OCI-LY1 (cell line): ENCODE measurements at regions not wholly inside any gene's neighbourhood (a gene's known extent, or its start where the extent isn't known, plus 50 kb on each side); places are given as distances from the start of the nearest gene placed in this dataset.

Source experiments
- H2AFZ ChIP-seq: fragments of 200-600 bp; sonication (generic), shearing (Covaris generic); 2 replicates; pipeline ENCODE4 v1.6.0; 2014; ENCODE audit warnings: antibody characterized with exemption, mild to moderate bottlenecking, low read length
- H3F3A ChIP-seq: fragments of 200-600 bp; sonication (generic), shearing (Covaris generic); 2 replicates; pipeline ENCODE4 v1.6.0; 2014; ENCODE audit warnings: mild to moderate bottlenecking, antibody characterized with exemption, low read length, moderate library complexity; ENCODE audit not compliant: insufficient read depth
- H3K27ac ChIP-seq: fragments of 200-600 bp; sonication (generic); 2 replicates; pipeline ENCODE4 v1.5.1; 2014; ENCODE audit warnings: low read length, mixed run types, mild to moderate bottlenecking, low read depth; ENCODE audit not compliant: poor library complexity, severe bottlenecking
- H3K27me3 ChIP-seq: fragments of 200-600 bp; sonication (generic); 2 replicates; pipeline ENCODE4 v1.6.0; 2014; ENCODE audit warnings: antibody characterized with exemption, mild to moderate bottlenecking, low read length, moderate library complexity; ENCODE audit not compliant: insufficient read depth
- H3K36me3 ChIP-seq: fragments of 200-600 bp; sonication (generic); 2 replicates; pipeline ENCODE4 v1.6.1; 2014; ENCODE audit warnings: mild to moderate bottlenecking, antibody characterized with exemption, low read length, moderate library complexity, mixed read lengths; ENCODE audit not compliant: insufficient read depth
- H3K4me1 ChIP-seq: fragments of 200-600 bp; sonication (generic); 2 replicates; pipeline ENCODE4 v1.5.1; 2014; ENCODE audit warnings: mild to moderate bottlenecking, low read length, moderate library complexity; ENCODE audit not compliant: insufficient read depth, severe bottlenecking
- H3K4me2 ChIP-seq: fragments of 200-600 bp; sonication (generic), shearing (Covaris generic); 2 replicates; pipeline ENCODE4 v1.6.1; 2014; ENCODE audit warnings: low read length
- H3K4me3 ChIP-seq: fragments of 200-600 bp; sonication (generic); 2 replicates; pipeline ENCODE4 v1.5.1; 2014; ENCODE audit warnings: low read length, low read depth, mild to moderate bottlenecking, mixed read lengths; ENCODE audit not compliant: poor library complexity, severe bottlenecking
- H3K79me2 ChIP-seq: fragments of 200-600 bp; shearing (Covaris generic); 2 replicates; pipeline ENCODE4 v1.6.1; 2016; ENCODE audit warnings: mixed run types, low read length, mixed read lengths; ENCODE audit not compliant: insufficient read depth
- H3K9ac ChIP-seq: fragments of 200-600 bp; sonication (generic), shearing (Covaris generic); 2 replicates; pipeline ENCODE4 v1.6.1; 2014; ENCODE audit warnings: mild to moderate bottlenecking, low read length, mixed read lengths
- H3K9me2 ChIP-seq: fragments of 200-600 bp; sonication (generic), shearing (Covaris generic); 2 replicates; pipeline ENCODE4 v1.6.1; 2014; ENCODE audit warnings: low read depth, mild to moderate bottlenecking, low read length, mixed read lengths
- H3K9me3 ChIP-seq: fragments of 200-600 bp; shearing (Covaris generic); 2 replicates; pipeline ENCODE4 v1.6.1; 2014; ENCODE audit warnings: low read length, mixed read lengths
- H4K20me1 ChIP-seq: fragments of 200-600 bp; sonication (generic), shearing (Covaris generic); 2 replicates; pipeline ENCODE4 v1.6.0; 2016; ENCODE audit warnings: mild to moderate bottlenecking, low read length; ENCODE audit not compliant: insufficient read depth
- CTCF ChIP-seq: fragments of 200-600 bp; sonication (generic), shearing (Covaris generic); IDR thresholded peaks from 2 replicates; pipeline ENCODE4 v1.5.1; 2017; ENCODE audit warnings: mild to moderate bottlenecking, antibody characterized with exemption, low read length, moderate library complexity, mixed read lengths
- EZH2 ChIP-seq: fragments of 200-600 bp; sonication (generic), shearing (Covaris generic); IDR thresholded peaks from 2 replicates; pipeline ENCODE4 v1.8.0; 2017; ENCODE audit warnings: borderline replicate concordance, mixed run types, mild to moderate bottlenecking, antibody characterized with exemption, low read length, moderate library complexity, mixed read lengths

GRCh38 chr10:35722636-35723035 lies 80.5 kb upstream of the FZD8 start:
- H3K9me2 ChIP-seq, result no peaks in the 10 kb centered on the region
- H2AFZ ChIP-seq, result no peak overlapping the region
- no peaks in the 10 kb centered on the region for H3K79me2 ChIP-seq
- H3K36me3 ChIP-seq, result no peaks in the 10 kb centered on the region
- no peaks in the 10 kb centered on the region for H3F3A ChIP-seq
- no peak overlapping the region for H3K9ac ChIP-seq
- H3K9me3 ChIP-seq, result no peaks in the 10 kb centered on the region
- no peaks in the 10 kb centered on the region for H4K20me1 ChIP-seq
- H3K4me3 ChIP-seq, result no peak overlapping the region
- H3K4me1 ChIP-seq, result no peaks in the 10 kb centered on the region
- no peaks in the 10 kb centered on the region for H3K27me3 ChIP-seq
- TF ChIP-seq EZH2 (no peak), CTCF (no peak)
- no peak overlapping the region for H3K27ac ChIP-seq
- H3K4me2 ChIP-seq, result no peak overlapping the region

- Histone ChIP-seq H3K27ac (no peak overlapping the region), H3K79me2 (no peaks in the 10 kb centered on the region), H3K36me3 (no peaks in the 10 kb centered on the region), H3K4me1 (no peaks in the 10 kb centered on the region), H2AFZ (no peak overlapping the region), H3K9me3 (no peaks in the 10 kb centered on the region), H3K4me3 (no peak overlapping the region), H3K4me2 (no peak overlapping the region), H3K27me3 (no peaks in the 10 kb centered on the region), H3K9me2 (no peaks in the 10 kb centered on the region), H3F3A (no peaks in the 10 kb centered on the region), H4K20me1 (no peaks in the 10 kb centered on the region), H3K9ac (no peak overlapping the region)
- no peak for TF ChIP-seq CTCF
- TF ChIP-seq EZH2, result no peak
Measured at GRCh38 chr10:35722226-35722625, 80.1 kb upstream of the FZD8 start.

GRCh38 chr10:35720366-35720765 lies 78.3 kb upstream of the FZD8 start:
- no peaks in the 10 kb centered on the region for H3K4me1 ChIP-seq
- no peaks in the 10 kb centered on the region for H3K79me2 ChIP-seq
- no peaks in the 10 kb centered on the region for H3K9me3 ChIP-seq
- H3K27me3 ChIP-seq, result no peaks in the 10 kb centered on the region
- TF ChIP-seq CTCF (no peak), EZH2 (no peak)
- H3F3A ChIP-seq, result no peaks in the 10 kb centered on the region
- H3K36me3 ChIP-seq, result no peaks in the 10 kb centered on the region
- no peaks in the 10 kb centered on the region for H3K9me2 ChIP-seq
- no peak overlapping the region for H3K27ac ChIP-seq
- H2AFZ ChIP-seq, result no peak overlapping the region
- H3K4me2 ChIP-seq, result no peak overlapping the region
- no peak overlapping the region for H3K4me3 ChIP-seq
- H4K20me1 ChIP-seq, result no peaks in the 10 kb centered on the region
- no peak overlapping the region for H3K9ac ChIP-seq
